Neural cell (in vitro differentiated cells): ENCODE measurements at regions not wholly inside any gene's neighbourhood (a gene's known extent, or its start where the extent isn't known, plus 50 kb on each side); places are given as distances from the start of the nearest gene placed in this dataset.

ENCODE experiments used
- H2AFZ ChIP-seq: fragments of 200-600, 300-800 bp; sonication (generic), shearing (Covaris generic); 2 replicates; pipeline ENCODE4 v1.6.0; 2014; ENCODE audit warnings: low read depth, mild to moderate bottlenecking, antibody characterized with exemption, low read length, moderate library complexity
- H3F3A ChIP-seq: fragments of 200-600 bp; shearing (Covaris generic); 2 replicates; pipeline ENCODE4 v1.6.1; 2016; ENCODE audit warnings: mild to moderate bottlenecking, moderate library complexity, mixed read lengths, antibody characterized with exemption, low read length; ENCODE audit not compliant: insufficient read depth, poor library complexity, severe bottlenecking
- H3K27ac ChIP-seq: fragments of 200-600, 300-800 bp; sonication (generic), shearing (Covaris generic); 2 replicates; pipeline ENCODE4 v1.5.1; 2014; ENCODE audit warnings: mild to moderate bottlenecking, low read length, moderate library complexity
- H3K27me3 ChIP-seq: fragments of 300-800, 200-600 bp; sonication (generic), shearing (Covaris generic); 2 replicates; pipeline ENCODE4 v1.6.0; 2014; ENCODE audit warnings: mild to moderate bottlenecking, low read depth, low read length, moderate library complexity; ENCODE audit not compliant: insufficient read depth
- H3K36me3 ChIP-seq: fragments of 300-800, 200-600 bp; sonication (generic), shearing (Covaris generic); 2 replicates; pipeline ENCODE4 v1.5.1; 2014; ENCODE audit warnings: mild to moderate bottlenecking, antibody characterized with exemption, low read length, moderate library complexity; ENCODE audit not compliant: insufficient read depth
- H3K4me2 ChIP-seq: fragments of 300-800, 200-600 bp; sonication (generic), shearing (Covaris generic); 2 replicates; pipeline ENCODE4 v1.6.0; 2014; ENCODE audit warnings: mild to moderate bottlenecking, low read length
- H3K4me3 ChIP-seq: fragments of 300-800, 200-600 bp; sonication (generic), shearing (Covaris generic); 2 replicates; pipeline ENCODE4 v1.5.1; 2014; ENCODE audit warnings: mild to moderate bottlenecking, low read length, moderate library complexity
- H3K79me2 ChIP-seq: fragments of 200-600 bp; shearing (Covaris generic); replicated peaks from 2 replicates; pipeline ENCODE4 v1.6.0; 2014; ENCODE audit warnings: mild to moderate bottlenecking, low read length, moderate library complexity; ENCODE audit not compliant: insufficient read depth
- H3K9ac ChIP-seq: fragments of 300-800, 200-600 bp; sonication (generic), shearing (Covaris generic); 2 replicates; pipeline ENCODE4 v1.6.1; 2016; ENCODE audit warnings: mild to moderate bottlenecking, low read length, mixed read lengths
- H3K9me2 ChIP-seq: fragments of 200-600 bp; shearing (Covaris generic); 2 replicates; pipeline ENCODE4 v1.6.1; 2016; ENCODE audit warnings: mild to moderate bottlenecking, low read length, mixed read lengths; ENCODE audit not compliant: insufficient read depth
- H3K9me3 ChIP-seq: fragments of 200-600, 300-800 bp; sonication (generic), shearing (Covaris generic); 2 replicates; pipeline ENCODE4 v1.6.1; 2016; ENCODE audit warnings: mild to moderate bottlenecking, mixed run types, low read length, moderate library complexity, mixed read lengths
- H4K20me1 ChIP-seq: fragments of 200-600 bp; shearing (Covaris generic); 2 replicates; pipeline ENCODE4 v1.6.1; 2016; ENCODE audit warnings: mild to moderate bottlenecking, mixed run types; ENCODE audit not compliant: insufficient read depth
- EP300 ChIP-seq: fragments of 450-650 bp; conservative IDR thresholded peaks from 2 replicates; pipeline ENCODE4 v1.6.1; 2014; ENCODE audit warnings: antibody characterized with exemption, mild to moderate bottlenecking, moderate library complexity; ENCODE audit not compliant: poor library complexity, severe bottlenecking
- EZH2 ChIP-seq: fragments of 200-600, 300-800 bp; shearing (Covaris generic), sonication (generic); IDR thresholded peaks from 2 replicates; pipeline ENCODE4 v1.6.1; 2014; ENCODE audit warnings: antibody characterized with exemption, low read length, borderline replicate concordance, mild to moderate bottlenecking; ENCODE audit not compliant: insufficient read depth, poor library complexity, severe bottlenecking
- MXI1 ChIP-seq: fragments of 450-650 bp; conservative IDR thresholded peaks from 2 replicates; pipeline ENCODE4 v1.6.1; 2014; ENCODE audit warnings: antibody characterized with exemption, mild to moderate bottlenecking; ENCODE audit not compliant: poor library complexity, severe bottlenecking
- POLR2AphosphoS5 ChIP-seq: IDR thresholded peaks from 2 replicates; pipeline ENCODE4 v1.6.1; 2012
- RAD21 ChIP-seq: fragments of 450-650 bp; conservative IDR thresholded peaks from 2 replicates; pipeline ENCODE4 v1.6.1; 2014; ENCODE audit warnings: antibody characterized with exemption, mild to moderate bottlenecking, moderate library complexity
- SMC3 ChIP-seq: fragments of 450-650 bp; conservative IDR thresholded peaks from 2 replicates; pipeline ENCODE4 v1.6.1; 2014; ENCODE audit warnings: antibody characterized with exemption, mild to moderate bottlenecking, moderate library complexity; ENCODE audit not compliant: poor library complexity
- TAF1 ChIP-seq: IDR thresholded peaks from 2 replicates; pipeline ENCODE4 v1.6.1; 2012; ENCODE audit warnings: low read depth
- TF ChIP-seq, protein P1 (sequence below): fragments of 450-650 bp; IDR thresholded peaks from 2 replicates; pipeline ENCODE4 v1.5.1; 2014; ENCODE audit warnings: antibody characterized with exemption, mild to moderate bottlenecking, moderate library complexity; ENCODE audit not compliant: poor library complexity, severe bottlenecking
- TF ChIP-seq, protein P2 (sequence below): IDR thresholded peaks from 2 replicates; pipeline ENCODE4 v1.6.1; 2012; ENCODE audit warnings: borderline replicate concordance

DNA sequence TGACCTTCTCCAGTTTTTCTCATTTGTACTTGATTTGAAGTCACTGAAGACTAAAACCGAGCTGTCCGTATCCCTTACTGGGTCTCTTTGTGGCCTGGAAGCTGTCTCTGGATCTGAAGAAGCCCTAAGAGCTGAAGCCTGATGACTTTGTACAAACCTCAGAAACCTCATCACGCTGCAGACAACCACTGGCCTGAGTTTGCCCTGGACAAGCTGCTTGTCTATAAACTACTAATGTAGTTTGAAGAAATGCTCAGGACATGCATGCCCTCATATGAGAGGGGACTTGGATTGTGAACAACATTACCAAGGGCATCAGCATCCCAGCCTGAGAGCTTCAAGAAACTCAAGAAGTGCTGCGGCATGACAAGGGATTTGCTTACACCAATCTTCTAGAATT is 79.3 kb upstream of the CBLN2 start:
- no peak overlapping the region for H2AFZ ChIP-seq
- H3K9me2 ChIP-seq: no peaks in the 10 kb centered on the region
- H3K27ac ChIP-seq: no peak overlapping the region
- no peak overlapping the region for H3K4me2 ChIP-seq
- H3K9ac ChIP-seq: no peak overlapping the region
- no peak for TF ChIP-seq MXI1
- no peak overlapping the region for H3K4me3 ChIP-seq
- H3K36me3 ChIP-seq: no peaks in the 10 kb centered on the region
- no peaks in the 10 kb centered on the region for H3K9me3 ChIP-seq
- no peaks in the 10 kb centered on the region for H3K79me2 ChIP-seq
- no peaks in the 10 kb centered on the region for H3F3A ChIP-seq
- H4K20me1 ChIP-seq: no peaks in the 10 kb centered on the region
- H3K27me3 ChIP-seq: no peaks in the 10 kb centered on the region

DNA sequence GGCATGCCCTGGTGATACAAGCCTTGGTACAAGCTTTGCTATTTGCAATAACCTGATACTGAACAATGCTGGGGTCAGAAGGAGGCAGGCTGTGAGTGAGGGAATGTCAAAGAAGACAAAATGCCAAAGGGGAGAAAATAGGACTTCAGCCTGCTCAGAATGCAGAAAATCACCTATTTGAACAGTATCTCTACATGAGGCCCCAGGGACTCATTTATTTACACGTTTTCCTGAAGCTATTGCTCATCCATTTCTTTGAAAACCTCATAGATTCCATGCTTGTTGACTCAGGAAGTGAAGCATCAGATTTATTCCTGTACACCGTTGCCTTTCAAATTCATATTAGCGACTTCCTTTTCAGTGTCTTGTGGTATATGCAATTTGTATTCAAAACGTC is 69.4 kb upstream of the CBLN2 start:
- no peaks in the 10 kb centered on the region for H3K9me3 ChIP-seq

More for the DNA sequence above, 69.4 kb upstream of the CBLN2 start:
- no peak overlapping the region for H3K27ac ChIP-seq
- no peaks in the 10 kb centered on the region for H3K36me3 ChIP-seq
- no peaks in the 10 kb centered on the region for H3F3A ChIP-seq
- no peaks in the 10 kb centered on the region for H3K79me2 ChIP-seq
- no peaks in the 10 kb centered on the region for H4K20me1 ChIP-seq
- no peak overlapping the region for H2AFZ ChIP-seq
- no peaks in the 10 kb centered on the region for H3K9me2 ChIP-seq
- no peak for TF ChIP-seq SMC3
- TF ChIP-seq POLR2AphosphoS5: no peak
- no peak for TF ChIP-seq RAD21
- TF ChIP-seq, protein P1, sequence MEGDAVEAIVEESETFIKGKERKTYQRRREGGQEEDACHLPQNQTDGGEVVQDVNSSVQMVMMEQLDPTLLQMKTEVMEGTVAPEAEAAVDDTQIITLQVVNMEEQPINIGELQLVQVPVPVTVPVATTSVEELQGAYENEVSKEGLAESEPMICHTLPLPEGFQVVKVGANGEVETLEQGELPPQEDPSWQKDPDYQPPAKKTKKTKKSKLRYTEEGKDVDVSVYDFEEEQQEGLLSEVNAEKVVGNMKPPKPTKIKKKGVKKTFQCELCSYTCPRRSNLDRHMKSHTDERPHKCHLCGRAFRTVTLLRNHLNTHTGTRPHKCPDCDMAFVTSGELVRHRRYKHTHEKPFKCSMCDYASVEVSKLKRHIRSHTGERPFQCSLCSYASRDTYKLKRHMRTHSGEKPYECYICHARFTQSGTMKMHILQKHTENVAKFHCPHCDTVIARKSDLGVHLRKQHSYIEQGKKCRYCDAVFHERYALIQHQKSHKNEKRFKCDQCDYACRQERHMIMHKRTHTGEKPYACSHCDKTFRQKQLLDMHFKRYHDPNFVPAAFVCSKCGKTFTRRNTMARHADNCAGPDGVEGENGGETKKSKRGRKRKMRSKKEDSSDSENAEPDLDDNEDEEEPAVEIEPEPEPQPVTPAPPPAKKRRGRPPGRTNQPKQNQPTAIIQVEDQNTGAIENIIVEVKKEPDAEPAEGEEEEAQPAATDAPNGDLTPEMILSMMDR: no peak
- TF ChIP-seq, protein P2, sequence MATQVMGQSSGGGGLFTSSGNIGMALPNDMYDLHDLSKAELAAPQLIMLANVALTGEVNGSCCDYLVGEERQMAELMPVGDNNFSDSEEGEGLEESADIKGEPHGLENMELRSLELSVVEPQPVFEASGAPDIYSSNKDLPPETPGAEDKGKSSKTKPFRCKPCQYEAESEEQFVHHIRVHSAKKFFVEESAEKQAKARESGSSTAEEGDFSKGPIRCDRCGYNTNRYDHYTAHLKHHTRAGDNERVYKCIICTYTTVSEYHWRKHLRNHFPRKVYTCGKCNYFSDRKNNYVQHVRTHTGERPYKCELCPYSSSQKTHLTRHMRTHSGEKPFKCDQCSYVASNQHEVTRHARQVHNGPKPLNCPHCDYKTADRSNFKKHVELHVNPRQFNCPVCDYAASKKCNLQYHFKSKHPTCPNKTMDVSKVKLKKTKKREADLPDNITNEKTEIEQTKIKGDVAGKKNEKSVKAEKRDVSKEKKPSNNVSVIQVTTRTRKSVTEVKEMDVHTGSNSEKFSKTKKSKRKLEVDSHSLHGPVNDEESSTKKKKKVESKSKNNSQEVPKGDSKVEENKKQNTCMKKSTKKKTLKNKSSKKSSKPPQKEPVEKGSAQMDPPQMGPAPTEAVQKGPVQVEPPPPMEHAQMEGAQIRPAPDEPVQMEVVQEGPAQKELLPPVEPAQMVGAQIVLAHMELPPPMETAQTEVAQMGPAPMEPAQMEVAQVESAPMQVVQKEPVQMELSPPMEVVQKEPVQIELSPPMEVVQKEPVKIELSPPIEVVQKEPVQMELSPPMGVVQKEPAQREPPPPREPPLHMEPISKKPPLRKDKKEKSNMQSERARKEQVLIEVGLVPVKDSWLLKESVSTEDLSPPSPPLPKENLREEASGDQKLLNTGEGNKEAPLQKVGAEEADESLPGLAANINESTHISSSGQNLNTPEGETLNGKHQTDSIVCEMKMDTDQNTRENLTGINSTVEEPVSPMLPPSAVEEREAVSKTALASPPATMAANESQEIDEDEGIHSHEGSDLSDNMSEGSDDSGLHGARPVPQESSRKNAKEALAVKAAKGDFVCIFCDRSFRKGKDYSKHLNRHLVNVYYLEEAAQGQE: no peak
- TF ChIP-seq EP300: no peak
- TF ChIP-seq EZH2: no peak
- TF ChIP-seq TAF1: no peak
- no peak for TF ChIP-seq MXI1
- H3K9ac ChIP-seq: no peak overlapping the region
- no peak overlapping the region for H3K4me3 ChIP-seq
- H3K4me2 ChIP-seq: no peak overlapping the region
- H3K27me3 ChIP-seq: no peaks in the 10 kb centered on the region
